Sigmoid colon (tissue), 4 donors: ENCODE measurements at regions not wholly inside any gene's neighbourhood (a gene's known extent, or its start where the extent isn't known, plus 50 kb on each side); places are given as distances from the start of the nearest gene placed in this dataset.
"Not testable (repeated sequence)": the region's sequence is repeated elsewhere in the genome, so short reads cannot be mapped to it uniquely, and the experiment has no call there.

Experiments used
- CTCF ChIP-seq, 4 experiments: fragments of 450-650 bp in 3 of 4; fragments of 200-600 bp in 1 of 4; IDR thresholded peaks; one replicate each; pipeline ENCODE4 v1.5.1; 2016 to 2019; ENCODE audit warnings: antibody characterized with exemption in 4 of 4, mild to moderate bottlenecking in 3 of 4, moderate library complexity in 2 of 4
- EP300 ChIP-seq, 4 donors: sonication (generic); formaldehyde crosslinking; IDR thresholded peaks; one replicate each; pipeline ENCODE4 v1.6.1; 2017; ENCODE audit warnings: antibody characterized with exemption in 4 of 4
- POLR2A ChIP-seq, 2 donors: fragments of 450-650 bp; IDR thresholded peaks; one replicate each; pipeline ENCODE4 v1.6.1; 2016; ENCODE audit warnings: antibody characterized with exemption in 2 of 2, mild to moderate bottlenecking in 2 of 2, moderate library complexity in 2 of 2
- POLR2AphosphoS5 ChIP-seq, 4 donors: sonication (generic); formaldehyde crosslinking; IDR thresholded peaks; one replicate each; pipeline ENCODE4 v1.6.1; 2017; ENCODE audit warnings: antibody characterized with exemption in 4 of 4

GRCh38 chr4:118502967-118503366, 150.2 kb upstream of the PRSS12 start:
- not testable (repeated sequence) for TF ChIP-seq CTCF, POLR2A, POLR2AphosphoS5, EP300 (IDR thresholded peaks at IDR 0.05)
